D721Med (cell line): ENCODE measurements at regions not wholly inside any gene's neighbourhood (a gene's known extent, or its start where the extent isn't known, plus 50 kb on each side); places are given as distances from the start of the nearest gene placed in this dataset.

ENCODE experiments used
- DNase-seq: peaks from one replicate; pipeline ENCODE4 v3.0.0; 2011; ENCODE audit warnings: low spot score; ENCODE audit not compliant: insufficient read length
- FAIRE-seq: peaks from 2 replicates; lab custom pipeline; 2011; peaks lifted over from hg19 to GRCh38; lab: Jason Lieb, UNC
- CTCF ChIP-seq: IDR thresholded peaks from 2 replicates; pipeline ENCODE4 v1.5.1; 2012; ENCODE audit warnings: mild to moderate bottlenecking, control low read depth; ENCODE audit not compliant: insufficient read depth; ENCODE audit errors: missing control alignments

GRCh38 chr10:71132321-71132810, 80.0 kb upstream of the UNC5B start:
- FAIRE-seq (no peak), DNase-seq (no peak)
- no peak for TF ChIP-seq CTCF

- DNase-seq (no peak), FAIRE-seq (no peak)
Measured at GRCh38 chr10:71133710-71134686, 78.4 kb upstream of the UNC5B start.

GRCh38 chr10:71134732-71135211, 77.6 kb upstream of the UNC5B start:
- TF ChIP-seq CTCF, result no peak
- FAIRE-seq (no peak), DNase-seq (no peak)

More at GRCh38 chr10:71133710-71134686, 78.4 kb upstream of the UNC5B start:
- TF ChIP-seq CTCF, result no peak

GRCh38 chr10:71135236-71135635, 77.1 kb upstream of the UNC5B start:
- DNase-seq, result no peak
- TF ChIP-seq CTCF, result no peak
- no peak for FAIRE-seq

GRCh38 chr10:71136036-71136721, 76.2 kb upstream of the UNC5B start:
- DNase-seq (no peak), FAIRE-seq (no peak)
- TF ChIP-seq CTCF, result no peak

GRCh38 chr10:71137701-71138100, 74.7 kb upstream of the UNC5B start:
- no peak for DNase-seq
- FAIRE-seq, result no peak
- TF ChIP-seq CTCF, result no peak
